NCI-H774 (cell line): ENCODE measurements at regions not wholly inside any gene's neighbourhood (a gene's known extent, or its start where the extent isn't known, plus 50 kb on each side); places are given as distances from the start of the nearest gene placed in this dataset.
"Not testable (repeated sequence)": the region's sequence is repeated elsewhere in the genome, so short reads cannot be mapped to it uniquely, and the experiment has no call there.

Experiments
- DNase-seq: peaks from one replicate; lab custom pipeline; 2025; lab: John Stamatoyannopoulos, UW

DNA sequence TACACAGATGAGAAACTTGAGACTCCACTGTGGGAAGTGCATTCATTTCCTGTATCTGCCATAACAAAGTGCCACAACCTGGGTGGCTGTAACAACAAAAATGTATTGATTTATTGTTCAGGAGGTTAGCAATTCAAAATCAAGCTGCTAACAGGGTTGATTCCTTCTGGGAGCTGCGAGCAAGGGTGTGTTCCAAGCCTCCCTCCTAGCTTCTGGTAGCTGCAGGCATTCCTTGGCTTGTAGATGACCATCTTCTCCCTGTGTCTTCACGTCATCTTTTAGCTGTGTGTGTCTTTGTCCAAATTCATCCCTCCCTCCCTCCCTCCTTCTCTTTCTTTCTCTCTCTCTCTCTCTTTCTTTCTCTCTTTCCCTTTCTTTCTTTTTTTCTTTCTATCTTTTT, 258.1 kb downstream of the MSX2 start:
- DNase-seq = no peak

DNA sequence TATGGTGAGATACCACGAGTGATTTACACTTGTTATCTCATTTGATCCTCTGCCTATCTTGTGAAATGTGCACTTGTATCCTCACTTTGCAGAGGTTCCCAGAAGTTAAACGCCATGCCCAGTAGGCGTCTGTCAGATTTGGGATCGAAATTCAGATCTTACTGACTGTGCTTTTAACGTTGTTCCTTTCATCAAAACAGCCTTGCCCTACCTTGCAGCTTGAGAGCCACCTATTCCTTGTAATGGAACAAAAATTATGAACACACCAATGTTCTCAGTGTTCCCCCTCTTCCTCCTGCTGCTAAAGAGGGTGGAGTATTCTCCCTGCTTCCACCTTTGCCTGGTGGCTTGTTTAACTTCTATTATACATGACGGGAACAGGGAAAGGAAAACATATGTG, 257.0 kb downstream of the MSX2 start:
- no peak for DNase-seq

DNA sequence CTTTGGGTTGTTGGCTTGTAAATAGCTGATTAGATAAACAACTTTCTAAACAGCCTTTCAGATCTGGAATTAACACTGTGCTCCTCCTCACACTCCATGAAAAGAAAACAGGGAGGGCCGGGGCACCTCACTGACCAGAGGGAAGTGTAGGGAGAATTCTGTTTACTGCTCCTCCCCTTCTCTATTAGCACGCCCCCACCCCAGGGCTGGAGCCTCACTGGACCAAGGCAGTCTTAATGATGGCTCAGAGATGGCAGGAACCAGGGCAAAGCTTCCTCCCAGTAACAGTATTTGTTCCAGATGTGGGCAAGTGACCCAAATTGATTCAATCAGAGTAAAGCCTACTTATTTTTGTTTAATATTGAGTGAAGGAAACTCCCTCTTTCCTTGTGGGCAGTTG, 256.6 kb downstream of the MSX2 start:
- DNase-seq = no peak

DNA sequence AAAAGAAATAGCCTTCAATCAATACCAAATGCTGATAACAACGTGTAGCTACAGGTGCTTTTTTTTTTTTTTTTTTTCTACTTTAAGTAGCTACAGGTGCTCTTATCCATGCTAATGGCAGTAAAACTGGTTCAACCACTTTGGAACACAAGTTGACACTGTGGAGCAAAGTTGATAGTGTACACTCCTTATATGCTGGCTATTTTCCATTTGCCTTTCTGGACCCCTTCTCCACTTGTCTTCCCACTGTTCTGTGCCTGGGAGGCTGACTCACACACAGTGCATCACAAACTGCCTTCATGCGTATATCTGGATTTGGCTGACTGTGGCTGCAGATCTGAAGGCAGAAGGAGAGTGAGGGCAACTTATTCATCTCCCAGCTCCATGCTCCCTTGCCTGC, 247.9 kb downstream of the MSX2 start:
- peak; percentile 69 for DNase-seq

DNA sequence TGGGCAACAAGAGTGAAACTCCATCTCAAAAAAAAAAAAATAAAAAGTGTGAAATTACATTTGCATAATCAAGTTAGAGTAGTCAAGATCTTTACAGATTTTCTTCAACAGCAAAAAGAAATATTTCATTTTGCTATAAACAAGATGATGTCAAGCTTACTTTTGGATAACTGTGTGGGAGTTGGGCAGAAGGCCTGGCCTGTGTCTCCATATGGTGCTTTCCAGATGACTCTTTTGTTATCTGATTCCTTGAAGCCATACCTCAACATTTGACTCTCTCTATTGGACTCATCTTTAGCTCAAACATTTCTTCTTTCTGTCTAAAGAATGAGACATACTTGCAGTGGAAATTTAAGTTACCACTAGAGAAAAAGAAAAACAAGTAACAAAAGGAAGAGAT, 246.8 kb downstream of the MSX2 start:
- no peak for DNase-seq

DNA sequence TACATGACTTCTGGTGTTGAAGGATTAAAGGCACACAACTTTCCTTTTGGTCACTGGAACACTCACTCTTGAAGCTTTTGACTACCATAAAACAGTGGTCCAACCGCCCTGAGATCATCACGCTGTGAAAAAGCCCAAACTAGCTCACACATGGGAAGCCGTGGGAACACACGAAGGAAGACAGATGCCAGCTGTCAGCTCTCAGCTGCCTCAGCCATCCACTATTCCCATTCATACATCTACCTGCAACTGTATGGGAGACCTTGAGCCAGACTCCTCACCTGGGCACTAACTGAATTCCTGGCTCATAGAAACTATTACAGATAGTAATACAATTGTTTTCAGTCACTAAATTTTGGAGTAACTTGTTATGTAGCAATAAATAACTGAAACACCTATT, 246.1 kb downstream of the MSX2 start:
- DNase-seq = no peak

DNA sequence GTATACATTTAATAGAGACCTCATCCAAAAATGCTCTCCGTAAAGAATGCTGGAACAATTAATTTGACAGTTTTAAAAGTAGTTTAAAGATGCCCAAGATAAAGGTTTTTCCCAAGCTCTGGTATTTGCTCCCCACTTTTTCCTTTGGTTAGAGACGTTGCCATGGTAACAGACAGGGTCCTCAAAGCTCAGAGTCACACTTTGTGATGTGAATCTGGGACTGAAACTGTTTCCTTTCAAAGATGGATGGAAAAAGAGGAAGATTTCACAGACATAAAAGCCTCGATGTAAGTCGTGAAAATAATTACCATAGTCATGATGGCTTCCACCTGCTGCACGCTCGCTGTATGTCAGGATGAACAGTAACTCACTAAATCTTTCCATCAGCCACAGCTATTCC, 229.5 kb downstream of the MSX2 start:
- DNase-seq = no peak

DNA sequence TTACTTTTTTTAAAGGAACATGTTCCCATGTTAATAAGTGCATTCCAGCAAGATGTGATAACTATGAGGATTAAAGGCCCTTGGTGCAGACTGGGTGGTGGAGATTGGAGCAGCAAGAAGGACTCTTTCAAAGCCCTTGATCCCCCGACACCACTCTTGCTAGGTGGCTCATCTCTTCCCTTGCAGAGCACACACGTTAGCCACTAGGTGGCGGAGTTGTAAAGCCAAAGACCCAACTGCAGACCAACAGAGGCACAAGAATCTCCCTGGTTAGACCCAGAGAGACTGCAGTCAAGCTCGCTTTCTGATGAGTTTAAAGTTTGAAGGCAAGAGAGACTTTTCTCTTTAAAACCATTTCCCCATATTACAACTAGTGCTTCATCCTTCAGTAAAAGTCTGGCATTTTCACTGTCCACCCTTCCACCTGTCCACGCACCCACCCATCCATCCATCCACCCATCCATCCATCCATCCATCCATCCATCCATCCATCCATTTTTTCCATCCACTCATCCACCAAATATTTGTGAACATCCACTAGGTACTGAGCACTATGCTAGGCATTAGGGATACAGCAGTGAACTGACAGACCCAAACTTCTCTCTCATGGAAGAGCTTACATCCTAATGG, 226.9 kb downstream of the MSX2 start:
- peak; percentile 74 for DNase-seq

DNA sequence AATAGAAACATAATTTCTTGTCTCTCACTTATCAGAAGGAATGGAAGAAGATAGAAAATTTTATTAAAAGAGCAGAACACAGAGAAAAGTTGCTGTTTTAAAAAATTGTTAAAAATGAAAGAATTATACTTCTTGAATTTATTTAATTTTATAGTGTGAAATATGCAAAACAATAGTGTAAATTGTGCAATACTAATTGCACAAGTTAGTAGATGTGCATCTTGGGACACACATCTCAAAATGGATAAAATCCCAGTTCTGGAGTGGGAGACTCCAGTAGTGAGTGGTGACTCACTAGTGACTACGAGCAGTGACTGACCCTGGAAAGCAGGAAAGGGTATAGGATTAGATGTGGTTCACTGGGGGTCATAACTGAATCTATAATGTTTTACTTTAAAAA, 223.2 kb downstream of the MSX2 start:
- DNase-seq = no peak

DNA sequence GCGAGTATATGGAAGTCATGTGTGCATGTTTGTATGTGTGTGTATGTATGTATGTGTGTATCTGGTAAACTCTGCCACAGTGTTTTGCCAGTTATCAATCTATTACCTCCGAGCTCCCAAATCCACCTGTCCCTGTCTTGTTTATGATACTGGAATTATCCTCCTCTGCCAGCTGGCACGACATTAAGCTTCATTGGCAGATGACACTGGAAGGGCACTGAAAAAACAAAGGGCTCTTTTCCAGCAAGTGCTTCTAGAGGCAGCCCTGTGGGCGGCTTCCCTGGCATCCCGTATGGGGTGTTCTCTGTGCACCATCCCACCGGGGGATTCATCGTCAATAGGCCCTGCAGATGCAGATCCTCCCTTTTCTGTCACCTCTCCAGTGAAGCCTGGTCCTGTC, 221.5 kb downstream of the MSX2 start:
- no peak for DNase-seq

DNA sequence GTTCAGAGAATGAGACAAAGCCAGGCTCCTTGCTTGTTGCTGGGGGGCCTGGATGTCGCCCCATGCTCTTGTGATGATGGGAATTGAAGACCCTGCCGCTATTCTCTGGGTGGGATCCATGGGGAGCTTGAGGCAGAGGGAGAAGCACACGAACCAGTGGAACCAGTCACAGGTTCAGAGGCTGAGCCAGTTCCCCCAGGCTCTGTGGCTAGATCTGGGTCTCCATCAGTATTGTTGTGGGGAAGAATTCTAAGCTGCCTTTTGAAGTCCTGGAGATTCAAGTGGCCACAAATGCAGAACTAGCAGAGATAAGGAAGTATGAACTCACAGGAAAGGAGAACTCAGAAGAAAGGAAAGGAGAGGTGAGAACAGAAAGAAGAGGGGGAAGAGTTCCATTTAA, 219.4 kb downstream of the MSX2 start:
- no peak for DNase-seq

DNA sequence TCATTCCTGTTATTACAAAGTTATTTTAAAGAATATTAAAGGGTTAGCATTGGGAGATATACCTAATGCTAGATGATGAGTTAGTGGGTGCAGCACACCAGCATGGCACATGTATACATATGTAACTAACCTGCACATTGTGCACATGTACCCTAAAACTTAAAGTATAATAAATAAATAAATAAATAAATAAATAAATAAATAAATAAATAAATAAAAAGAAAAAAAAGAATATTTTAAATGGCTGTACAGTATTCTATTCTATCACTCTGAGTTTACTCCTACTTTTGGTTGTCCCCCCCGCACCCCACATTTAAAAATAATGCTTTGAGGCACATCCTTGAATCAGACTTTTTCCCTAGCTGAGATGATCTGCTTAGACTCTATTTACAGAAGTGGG, 218.6 kb downstream of the MSX2 start:
- not testable (repeated sequence) for DNase-seq

DNA sequence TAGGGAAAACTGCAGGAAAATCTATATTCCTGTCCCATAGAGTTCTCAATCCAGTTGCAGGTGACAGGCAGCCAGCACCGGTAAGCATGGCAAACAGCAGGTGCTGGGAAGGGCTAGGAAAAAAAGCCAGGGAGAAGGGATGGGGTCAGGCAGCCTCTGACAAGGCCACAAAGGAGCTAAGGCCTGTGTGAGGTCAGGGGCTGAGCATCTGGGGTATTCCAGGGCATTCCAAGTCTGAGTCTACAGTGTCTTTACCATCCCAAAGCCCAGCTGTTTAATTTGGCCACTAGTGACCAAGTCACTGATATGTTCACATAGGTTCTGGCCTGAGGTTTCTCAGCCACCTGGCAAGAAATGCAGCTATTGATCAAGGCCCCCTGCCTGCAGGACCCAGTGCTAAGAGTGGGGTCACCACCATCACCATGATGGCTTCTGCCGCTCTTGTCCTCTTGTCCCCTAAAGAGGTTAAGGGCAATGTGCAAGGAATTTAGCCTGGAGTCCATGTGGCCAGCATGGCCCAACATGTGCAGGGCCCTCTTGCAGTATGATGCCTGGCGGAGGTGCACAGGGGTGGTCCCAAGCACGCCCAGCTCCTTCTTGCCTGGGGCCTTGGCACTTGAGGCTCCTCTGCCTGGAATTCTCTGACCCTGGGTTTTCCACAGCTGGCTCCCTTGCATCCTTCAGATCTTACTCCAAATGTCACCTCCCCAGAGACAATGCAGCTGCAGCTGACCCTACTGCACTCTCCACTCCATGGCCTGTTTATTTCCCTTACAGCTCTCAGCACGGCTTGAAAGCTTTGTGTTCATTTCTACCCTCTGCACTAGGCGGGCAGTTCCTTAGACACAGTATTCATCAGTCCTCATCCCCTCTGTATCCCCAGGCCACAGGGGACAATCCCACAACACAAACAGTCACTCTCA, 213.1 kb downstream of the MSX2 start:
- no peak for DNase-seq

DNA sequence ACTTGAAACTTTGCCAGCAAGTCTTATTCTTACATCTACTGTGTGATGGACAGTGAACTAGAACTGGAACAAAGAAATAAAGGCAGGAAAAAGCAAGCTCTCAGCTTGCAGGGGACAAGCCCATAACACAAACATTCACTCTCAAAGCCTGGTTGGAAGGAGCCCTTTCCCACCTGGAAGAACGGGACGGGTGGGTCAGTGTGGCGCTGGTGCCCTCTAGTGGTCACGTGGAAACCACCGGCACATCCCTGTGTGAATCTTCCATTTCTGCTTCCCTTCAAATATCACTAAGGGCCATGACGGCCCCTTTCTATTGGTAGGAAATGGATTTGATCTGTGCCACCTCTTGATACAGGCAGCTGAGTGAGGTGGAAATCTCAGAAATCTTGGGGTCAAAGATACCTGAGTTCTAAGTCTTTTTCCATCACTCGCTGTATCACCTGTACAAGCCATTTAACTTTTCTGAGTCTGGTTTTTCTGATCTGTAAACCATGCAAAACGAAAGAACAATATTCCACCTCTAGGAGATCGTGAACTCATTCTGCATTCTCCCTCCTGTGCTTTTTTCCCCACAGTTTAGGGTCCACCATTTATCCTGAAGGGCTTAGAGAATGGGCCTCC, 211.6 kb downstream of the MSX2 start:
- peak; percentile 43 for DNase-seq

DNA sequence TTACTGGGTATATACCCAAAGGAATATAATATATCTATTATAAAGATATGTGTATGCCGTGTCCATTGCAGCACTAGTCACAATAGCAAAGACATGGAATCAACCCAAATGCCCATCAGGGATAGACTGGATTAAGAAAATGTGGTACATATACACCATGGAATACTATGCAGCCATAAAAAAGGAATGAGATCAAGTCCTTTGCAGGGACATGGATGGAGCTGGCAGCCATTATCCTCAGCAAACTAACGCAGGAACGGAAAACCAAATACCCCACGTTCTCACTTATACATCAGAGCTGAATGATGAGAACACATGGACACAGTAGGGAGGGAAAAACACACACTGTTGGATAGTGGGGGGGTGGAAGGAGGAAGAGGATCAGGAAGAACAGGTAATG, 206.7 kb downstream of the MSX2 start:
- not testable (repeated sequence) for DNase-seq

DNA sequence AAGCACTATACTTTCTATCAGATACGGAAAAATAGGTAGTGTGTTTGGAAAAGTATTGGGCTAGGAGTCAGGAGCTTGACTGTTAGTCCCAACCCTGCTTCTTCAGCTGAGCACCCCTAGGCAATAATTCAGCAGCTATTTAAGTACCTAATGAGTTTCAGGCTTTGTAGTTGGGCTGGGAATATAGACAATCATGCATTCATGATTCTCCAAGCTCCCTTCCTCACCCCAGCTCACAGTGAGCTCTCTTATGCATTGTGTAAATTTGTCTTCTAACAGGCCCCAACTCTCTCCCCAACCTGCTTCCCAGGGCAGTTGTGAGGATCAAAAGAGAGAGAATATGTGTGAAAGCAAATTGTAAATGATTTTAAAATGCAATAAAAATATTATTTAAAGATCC, 201.2 kb downstream of the MSX2 start:
- no peak for DNase-seq

DNA sequence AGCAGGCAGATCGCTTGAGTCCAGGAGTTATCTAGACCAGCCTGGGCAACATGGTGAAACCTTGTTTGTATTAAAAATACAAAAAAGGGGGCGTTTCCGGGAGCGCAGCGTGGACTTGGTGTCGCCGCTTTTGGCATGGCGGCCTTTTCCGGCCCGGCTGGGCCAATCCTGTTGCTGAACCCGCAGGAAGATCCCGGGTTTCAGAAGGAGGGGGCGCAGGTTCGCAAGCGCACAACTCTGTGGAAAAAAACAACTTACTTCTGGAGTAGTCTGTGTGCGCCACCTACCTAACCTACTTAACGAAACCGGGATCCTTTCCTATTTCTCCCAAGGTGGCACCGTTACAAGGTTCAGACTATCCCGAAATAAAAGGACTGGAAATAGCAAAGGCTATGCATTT, 198.6 kb downstream of the MSX2 start:
- DNase-seq = no peak

DNA sequence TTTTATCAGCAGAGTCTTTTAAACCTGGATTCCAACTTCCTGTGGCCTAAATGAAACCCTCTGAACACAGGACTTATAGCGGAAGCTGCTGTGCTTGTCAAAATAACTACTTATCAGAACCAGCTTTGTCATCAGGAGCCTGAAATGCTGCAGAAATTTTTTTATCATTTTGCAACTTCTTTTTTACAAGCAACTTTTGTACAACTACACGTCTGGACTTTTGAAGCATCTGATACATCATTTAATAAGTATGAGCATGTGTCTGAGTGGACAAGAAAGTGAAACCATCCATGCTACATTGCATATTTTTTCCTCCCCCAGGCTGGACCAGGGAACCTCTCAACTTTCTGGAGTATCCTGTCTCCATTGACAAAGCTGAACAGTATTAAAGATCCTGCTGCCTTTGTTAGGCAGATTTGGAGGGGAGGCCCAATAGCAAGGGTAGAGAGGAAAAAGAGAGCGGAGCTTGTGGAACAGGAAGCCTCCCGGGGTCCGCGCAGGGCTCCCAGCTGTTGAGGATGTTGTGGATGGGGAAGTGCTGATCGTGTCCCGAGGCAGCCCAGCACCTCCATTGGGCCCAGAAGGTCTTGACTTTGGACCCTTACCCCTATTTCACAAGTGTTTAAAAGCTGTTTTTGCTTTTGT, 196.6 kb downstream of the MSX2 start:
- no peak for DNase-seq

DNA sequence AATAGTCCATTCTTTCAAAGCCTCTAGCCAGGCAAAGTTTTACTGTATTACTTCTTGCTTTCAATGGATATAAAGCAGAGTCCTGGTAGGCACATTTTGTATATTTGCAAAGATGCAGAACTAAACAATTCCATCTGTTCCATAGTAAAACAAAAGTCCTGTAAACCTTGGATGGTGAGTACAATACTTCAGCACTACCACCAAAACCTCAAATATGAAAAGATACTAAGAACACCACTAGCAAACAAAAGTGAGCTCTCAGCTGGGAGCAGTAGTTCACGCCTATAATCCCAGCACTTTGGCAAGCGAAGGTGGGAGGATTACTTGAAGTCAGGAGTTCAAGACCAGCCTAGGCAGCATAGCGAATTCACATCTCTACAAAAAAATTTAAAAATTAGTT, 195.0 kb downstream of the MSX2 start:
- DNase-seq = no peak

DNA sequence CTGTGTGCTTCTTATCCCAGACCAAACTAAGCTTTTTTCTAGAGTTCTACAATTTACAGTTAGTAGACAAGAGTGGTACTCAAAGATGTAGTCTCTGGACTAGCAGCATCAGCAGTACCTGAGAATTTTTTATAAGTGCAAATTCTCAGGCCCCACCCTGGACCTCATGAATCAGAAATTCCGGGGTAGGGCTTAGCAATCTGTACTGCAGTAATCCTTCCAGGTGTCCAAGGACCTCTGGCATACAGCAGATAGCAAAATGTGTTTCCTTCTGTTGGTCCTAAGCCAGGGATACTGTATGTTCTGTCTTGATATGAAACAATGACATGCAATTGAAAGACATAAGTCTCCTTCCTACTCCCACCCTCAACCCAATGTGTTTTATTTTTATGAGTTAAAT, 194.3 kb downstream of the MSX2 start:
- DNase-seq = no peak

DNA sequence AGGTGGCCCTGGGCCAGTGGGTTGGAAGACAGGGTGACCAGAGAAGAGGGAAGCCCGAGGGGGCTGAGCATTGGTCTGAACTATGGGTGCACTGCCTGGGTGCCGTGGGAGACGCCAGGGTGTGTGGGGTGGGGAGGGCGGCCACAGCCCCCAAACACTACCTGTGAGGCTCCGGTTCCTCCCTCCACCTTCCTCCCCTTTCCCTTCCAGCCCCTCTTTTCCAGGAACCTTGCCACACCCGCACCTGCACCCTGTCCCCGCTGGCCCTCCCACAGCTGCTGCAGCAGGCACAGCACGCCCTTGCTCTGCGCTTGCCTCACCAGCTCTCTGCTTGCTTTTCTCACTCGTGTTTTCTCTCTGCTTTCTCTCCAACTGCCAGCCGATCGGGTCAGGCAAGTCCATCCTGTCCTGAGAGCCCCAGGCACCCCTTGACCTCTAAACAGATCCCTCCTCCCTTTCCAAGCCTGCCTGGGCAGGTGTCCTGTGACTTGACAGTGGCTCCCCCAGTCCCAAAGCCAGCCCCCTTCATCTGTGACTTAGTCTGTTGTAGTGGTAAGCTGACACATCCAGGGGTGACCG, 193.7 kb downstream of the MSX2 start:
- DNase-seq = no peak

DNA sequence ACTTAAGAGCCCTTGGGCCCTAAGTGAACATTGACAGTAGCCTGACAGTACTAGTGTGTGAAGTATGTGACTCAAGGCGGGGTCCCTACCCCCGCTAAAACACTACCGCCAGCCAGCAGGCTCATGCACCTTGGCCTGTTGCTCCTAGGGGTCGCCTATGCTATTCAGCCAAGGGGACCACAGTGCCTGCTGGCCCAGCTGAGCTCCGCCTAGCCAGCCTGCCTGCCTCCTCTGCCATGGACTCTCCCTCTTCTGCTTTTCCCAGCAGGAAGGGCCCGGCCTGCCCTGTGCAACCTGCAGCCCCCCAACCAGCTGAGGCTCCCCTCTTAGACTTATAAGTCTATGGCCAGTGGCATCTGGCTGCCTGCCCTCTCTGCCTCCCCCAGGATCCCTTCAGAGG, 193.1 kb downstream of the MSX2 start:
- DNase-seq = not testable (repeated sequence)
